IPS-18a (cell line): ENCODE measurements at regions not wholly inside any gene's neighbourhood (a gene's known extent, or its start where the extent isn't known, plus 50 kb on each side); places are given as distances from the start of the nearest gene placed in this dataset.

ENCODE experiments used
- H3K27ac ChIP-seq: one replicate; pipeline ENCODE4 v1.5.1; 2013; ENCODE audit warnings: low read length
- H3K27me3 ChIP-seq: one replicate; pipeline ENCODE4 v1.6.1; 2013; ENCODE audit warnings: mild to moderate bottlenecking, low read length; ENCODE audit not compliant: control insufficient read depth, insufficient read depth
- H3K36me3 ChIP-seq: one replicate; pipeline ENCODE4 v1.6.1; 2013; ENCODE audit warnings: low read depth, low read length; ENCODE audit not compliant: control insufficient read depth
- H3K4me1 ChIP-seq: one replicate; pipeline ENCODE4 v1.6.1; 2013; ENCODE audit warnings: low read depth, low read length; ENCODE audit not compliant: control insufficient read depth
- H3K4me3 ChIP-seq: one replicate; pipeline ENCODE4 v1.5.1; 2013; ENCODE audit warnings: low read length
- H3K9ac ChIP-seq: one replicate; pipeline ENCODE4 v1.6.1; 2013; ENCODE audit warnings: mild to moderate bottlenecking, low read length, moderate library complexity
- H3K9me3 ChIP-seq: one replicate; pipeline ENCODE4 v1.6.1; 2013; ENCODE audit warnings: low read depth, low read length; ENCODE audit not compliant: control insufficient read depth

GRCh38 chr14:58882577-58883018, 244.8 kb downstream of the DACT1 start:
- Histone ChIP-seq H3K4me1 (no peaks in the 10 kb centered on the region), H3K9ac (no peak overlapping the region), H3K36me3 (no peaks in the 10 kb centered on the region), H3K27ac (no peak overlapping the region), H3K4me3 (no peak overlapping the region), H3K27me3 (no peaks in the 10 kb centered on the region), H3K9me3 (no peaks in the 10 kb centered on the region)

GRCh38 chr14:58884442-58884841, 246.7 kb downstream of the DACT1 start:
- no peak overlapping the region for H3K9ac ChIP-seq
- no peaks in the 10 kb centered on the region for H3K9me3 ChIP-seq
- no peaks in the 10 kb centered on the region for H3K36me3 ChIP-seq
- H3K27ac ChIP-seq = no peak overlapping the region
- H3K4me3 ChIP-seq = no peak overlapping the region
- H3K4me1 ChIP-seq = no peaks in the 10 kb centered on the region
- no peaks in the 10 kb centered on the region for H3K27me3 ChIP-seq

GRCh38 chr14:58887931-58888330, 250.2 kb downstream of the DACT1 start:
- Histone ChIP-seq H3K27ac (no peak overlapping the region), H3K4me3 (no peak overlapping the region), H3K9ac (no peak overlapping the region), H3K4me1 (no peaks in the 10 kb centered on the region), H3K9me3 (no peaks in the 10 kb centered on the region), H3K27me3 (no peaks in the 10 kb centered on the region), H3K36me3 (no peaks in the 10 kb centered on the region)

GRCh38 chr14:58898655-58899316, 261.0 kb downstream of the DACT1 start:
- Histone ChIP-seq H3K27ac (no peak overlapping the region), H3K4me3 (no peak overlapping the region), H3K9me3 (no peaks in the 10 kb centered on the region), H3K9ac (no peak overlapping the region), H3K4me1 (no peaks in the 10 kb centered on the region), H3K27me3 (no peaks in the 10 kb centered on the region), H3K36me3 (no peaks in the 10 kb centered on the region)

GRCh38 chr14:58899317-58899713, 261.6 kb downstream of the DACT1 start:
- Histone ChIP-seq H3K36me3 (no peaks in the 10 kb centered on the region), H3K9ac (no peak overlapping the region), H3K27ac (no peak overlapping the region)

GRCh38 chr14:58901826-58902225, 264.1 kb downstream of the DACT1 start:
- H3K27me3 ChIP-seq = no peaks in the 10 kb centered on the region
- no peaks in the 10 kb centered on the region for H3K9me3 ChIP-seq
- H3K4me1 ChIP-seq = no peaks in the 10 kb centered on the region
- H3K36me3 ChIP-seq = no peaks in the 10 kb centered on the region
- no peak overlapping the region for H3K9ac ChIP-seq
- H3K4me3 ChIP-seq = no peak overlapping the region
- H3K27ac ChIP-seq = no peak overlapping the region

More at GRCh38 chr14:58899317-58899713, 261.6 kb downstream of the DACT1 start:
- H3K27me3 ChIP-seq = no peaks in the 10 kb centered on the region
- H3K9me3 ChIP-seq = no peaks in the 10 kb centered on the region
- no peak overlapping the region for H3K4me3 ChIP-seq
- no peaks in the 10 kb centered on the region for H3K4me1 ChIP-seq

- H3K27me3 ChIP-seq = no peaks in the 10 kb centered on the region
- H3K36me3 ChIP-seq = no peaks in the 10 kb centered on the region
- H3K27ac ChIP-seq = no peak overlapping the region
- no peaks in the 10 kb centered on the region for H3K4me1 ChIP-seq
- H3K9me3 ChIP-seq = no peaks in the 10 kb centered on the region
- H3K9ac ChIP-seq = no peak overlapping the region
- no peak overlapping the region for H3K4me3 ChIP-seq
Measured at GRCh38 chr14:58904776-58905175, 267.0 kb downstream of the DACT1 start.

- Histone ChIP-seq H3K36me3 (no peaks in the 10 kb centered on the region), H3K27me3 (no peaks in the 10 kb centered on the region), H3K4me1 (no peaks in the 10 kb centered on the region), H3K4me3 (no peak overlapping the region), H3K27ac (no peak overlapping the region), H3K9ac (no peak overlapping the region), H3K9me3 (no peaks in the 10 kb centered on the region)
Measured at GRCh38 chr14:58907803-58908202, 270.0 kb downstream of the DACT1 start.

- Histone ChIP-seq H3K9ac (no peak overlapping the region), H3K27ac (no peak overlapping the region), H3K36me3 (no peaks in the 10 kb centered on the region)
Measured at GRCh38 chr14:58912287-58912686, 274.5 kb downstream of the DACT1 start.

GRCh38 chr14:58912799-58913432, 275.2 kb downstream of the DACT1 start:
- no peak overlapping the region for H3K4me3 ChIP-seq
- H3K27ac ChIP-seq = no peak overlapping the region
- H3K36me3 ChIP-seq = no peaks in the 10 kb centered on the region
- H3K4me1 ChIP-seq = no peaks in the 10 kb centered on the region
- no peaks in the 10 kb centered on the region for H3K9me3 ChIP-seq
- no peaks in the 10 kb centered on the region for H3K27me3 ChIP-seq
- H3K9ac ChIP-seq = no peak overlapping the region

More at GRCh38 chr14:58912287-58912686, 274.5 kb downstream of the DACT1 start:
- Histone ChIP-seq H3K27me3 (no peaks in the 10 kb centered on the region), H3K4me3 (no peak overlapping the region), H3K4me1 (no peaks in the 10 kb centered on the region), H3K9me3 (no peaks in the 10 kb centered on the region)

GRCh38 chr14:58914279-58914855, 274.1 kb upstream of the DAAM1 start:
- Histone ChIP-seq H3K27me3 (no peaks in the 10 kb centered on the region), H3K4me1 (peaks cover 4% of the 10 kb centered on the region), H3K36me3 (no peaks in the 10 kb centered on the region), H3K4me3 (no peak overlapping the region), H3K9me3 (no peaks in the 10 kb centered on the region), H3K27ac (no peak overlapping the region), H3K9ac (no peak overlapping the region)

GRCh38 chr14:58915646-58916045, 272.8 kb upstream of the DAAM1 start:
- Histone ChIP-seq H3K27me3 (no peaks in the 10 kb centered on the region), H3K36me3 (no peaks in the 10 kb centered on the region), H3K4me1 (peaks cover 5% of the 10 kb centered on the region), H3K9ac (no peak overlapping the region), H3K9me3 (no peaks in the 10 kb centered on the region), H3K27ac (no peak overlapping the region), H3K4me3 (no peak overlapping the region)
